Hindlimb muscle (tissue), 1 donor: ENCODE measurements at regions not wholly inside any gene's neighbourhood (a gene's known extent, or its start where the extent isn't known, plus 50 kb on each side); places are given as distances from the start of the nearest gene placed in this dataset.
"Not testable (repeated sequence)": the region's sequence is repeated elsewhere in the genome, so short reads cannot be mapped to it uniquely, and the experiment has no call there.

Source experiments
- DNase-seq: peaks from one replicate; pipeline ENCODE4 v3.0.0-alpha.2; 2013

- DNase-seq = no peak
These were observed 52.3 kb upstream of the CNOT10 start for GRCh38 chr3:32632533-32633265.

GRCh38 chr3:32630266-32630665 is 54.7 kb upstream of the CNOT10 start:
- DNase-seq = no peak

- DNase-seq = peak; percentile 62
These were observed 56.0 kb upstream of the DYNC1LI1 start for GRCh38 chr3:32626631-32627030.

- not testable (repeated sequence) for DNase-seq
These were observed 55.0 kb upstream of the DYNC1LI1 start for GRCh38 chr3:32625543-32626176.

GRCh38 chr3:32623532-32623931 is 52.9 kb upstream of the DYNC1LI1 start:
- no peak for DNase-seq

- DNase-seq = no peak
These were observed 50.8 kb upstream of the DYNC1LI1 start for GRCh38 chr3:32621466-32621865.

GRCh38 chr3:32620611-32621310 is 50.1 kb upstream of the DYNC1LI1 start:
- no peak for DNase-seq
